Vagina (tissue), 2 donors: ENCODE measurements at regions not wholly inside any gene's neighbourhood (a gene's known extent, or its start where the extent isn't known, plus 50 kb on each side); places are given as distances from the start of the nearest gene placed in this dataset.

Experiments used
- POLR2A ChIP-seq, 2 donors: fragments of 450-650 bp; IDR thresholded peaks; one replicate each; pipeline ENCODE4 v1.6.1; 2017; ENCODE audit warnings: antibody characterized with exemption in 2 of 2, mild to moderate bottlenecking in 2 of 2, moderate library complexity in 2 of 2
- POLR2AphosphoS5 ChIP-seq, 2 donors: sonication (generic); formaldehyde crosslinking; IDR thresholded peaks; one replicate each; pipeline ENCODE4 v1.9.0; 2017; ENCODE audit warnings: antibody characterized with exemption in 2 of 2, mild to moderate bottlenecking in 2 of 2, low read depth in 1 of 2; ENCODE audit not compliant: insufficient read depth in 1 of 2
- TF ChIP-seq, protein P1 (sequence below), 3 experiments: fragments of 450-650 bp in 2 of 3; fragments of 200-600 bp in 1 of 3; sonication (generic) in 1 of 3; IDR thresholded peaks; one replicate each; pipeline ENCODE4 v1.5.1; 2017 to 2019; ENCODE audit warnings: antibody characterized with exemption in 3 of 3, mild to moderate bottlenecking in 2 of 3, moderate library complexity in 2 of 3

DNA sequence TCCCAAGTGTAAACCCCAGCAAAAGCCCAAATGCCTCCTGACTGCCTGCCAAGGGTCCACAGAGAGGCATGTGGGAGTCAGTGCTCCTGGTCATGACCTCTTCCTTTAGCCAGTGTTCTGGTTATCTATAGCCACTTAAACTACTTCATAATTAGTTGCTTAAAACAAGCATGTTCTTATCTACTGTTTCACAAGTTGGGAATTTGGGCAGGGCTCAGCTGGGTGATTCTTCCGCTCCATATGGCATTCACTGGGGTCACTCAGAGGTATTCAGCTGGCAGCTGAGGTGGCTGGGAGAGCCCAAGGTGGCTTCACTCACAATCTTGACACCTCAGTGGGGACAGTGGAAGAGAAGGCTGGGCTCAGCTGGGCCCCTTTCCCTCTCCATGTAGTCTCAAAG, 184.0 kb upstream of the RGS6 start:
- TF ChIP-seq POLR2AphosphoS5 (IDR thresholded peaks at IDR 0.05; ENCODE audit: insufficient read depth in 1 of 2, low read depth in 1 of 2) (no peak), POLR2A (IDR thresholded peaks at IDR 0.05) (no peak)
- TF ChIP-seq, protein P1, sequence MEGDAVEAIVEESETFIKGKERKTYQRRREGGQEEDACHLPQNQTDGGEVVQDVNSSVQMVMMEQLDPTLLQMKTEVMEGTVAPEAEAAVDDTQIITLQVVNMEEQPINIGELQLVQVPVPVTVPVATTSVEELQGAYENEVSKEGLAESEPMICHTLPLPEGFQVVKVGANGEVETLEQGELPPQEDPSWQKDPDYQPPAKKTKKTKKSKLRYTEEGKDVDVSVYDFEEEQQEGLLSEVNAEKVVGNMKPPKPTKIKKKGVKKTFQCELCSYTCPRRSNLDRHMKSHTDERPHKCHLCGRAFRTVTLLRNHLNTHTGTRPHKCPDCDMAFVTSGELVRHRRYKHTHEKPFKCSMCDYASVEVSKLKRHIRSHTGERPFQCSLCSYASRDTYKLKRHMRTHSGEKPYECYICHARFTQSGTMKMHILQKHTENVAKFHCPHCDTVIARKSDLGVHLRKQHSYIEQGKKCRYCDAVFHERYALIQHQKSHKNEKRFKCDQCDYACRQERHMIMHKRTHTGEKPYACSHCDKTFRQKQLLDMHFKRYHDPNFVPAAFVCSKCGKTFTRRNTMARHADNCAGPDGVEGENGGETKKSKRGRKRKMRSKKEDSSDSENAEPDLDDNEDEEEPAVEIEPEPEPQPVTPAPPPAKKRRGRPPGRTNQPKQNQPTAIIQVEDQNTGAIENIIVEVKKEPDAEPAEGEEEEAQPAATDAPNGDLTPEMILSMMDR (IDR thresholded peaks at IDR 0.05) = no peak
